GM18502 (cell line): ENCODE measurements at regions not wholly inside any gene's neighbourhood (a gene's known extent, or its start where the extent isn't known, plus 50 kb on each side); places are given as distances from the start of the nearest gene placed in this dataset.
"Not testable (repeated sequence)": the region's sequence is repeated elsewhere in the genome, so short reads cannot be mapped to it uniquely, and the experiment has no call there.

Experiments used
- ATAC-seq: cut with Tn5 transposase; IDR thresholded peaks from one replicate; pipeline ENCODE4 v1.9.1; 2021; ENCODE audit warnings: mild to moderate bottlenecking; ENCODE audit not compliant: unreplicated experiment, poor library complexity

DNA sequence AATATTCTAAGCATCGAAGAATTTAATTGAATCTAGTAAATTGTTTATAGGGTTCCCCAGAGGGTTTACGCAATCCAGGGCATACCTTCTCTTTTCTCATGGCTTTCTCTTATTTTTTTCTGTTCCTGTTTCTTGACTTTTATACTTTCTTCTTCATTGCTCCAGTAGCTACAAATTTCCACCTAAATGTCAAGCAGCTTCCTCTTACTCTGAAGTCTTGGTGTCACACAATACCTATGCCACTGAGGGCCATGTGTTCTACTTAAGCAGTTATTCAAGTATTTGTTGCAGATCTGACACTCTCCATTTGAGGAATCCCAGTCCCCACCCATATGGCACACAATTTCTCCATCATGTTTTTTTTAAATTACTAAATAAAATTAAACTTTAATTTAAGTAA is 343.1 kb upstream of the MBL2 start:
- ATAC-seq, result no peak

DNA sequence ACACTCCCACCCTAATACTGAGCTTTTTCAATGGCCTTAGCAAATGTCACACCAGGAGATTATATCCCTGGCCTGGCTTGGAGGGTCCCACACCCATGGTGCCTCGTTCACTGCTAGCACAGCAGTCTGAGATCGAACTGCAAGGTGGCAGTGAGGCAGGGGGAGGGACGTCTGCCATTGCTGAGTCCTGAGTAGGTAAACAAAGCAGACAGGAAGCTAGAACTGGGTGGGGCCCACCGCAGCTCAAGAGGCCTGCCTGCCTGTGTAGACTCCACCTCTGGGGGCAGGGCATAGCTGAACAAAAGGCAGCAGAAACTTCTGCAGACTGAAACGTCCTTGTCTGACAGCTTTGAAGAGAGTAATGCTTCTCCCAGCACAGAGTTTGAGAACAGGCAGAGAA is 338.9 kb upstream of the MBL2 start:
- peak; percentile 87 for ATAC-seq

DNA sequence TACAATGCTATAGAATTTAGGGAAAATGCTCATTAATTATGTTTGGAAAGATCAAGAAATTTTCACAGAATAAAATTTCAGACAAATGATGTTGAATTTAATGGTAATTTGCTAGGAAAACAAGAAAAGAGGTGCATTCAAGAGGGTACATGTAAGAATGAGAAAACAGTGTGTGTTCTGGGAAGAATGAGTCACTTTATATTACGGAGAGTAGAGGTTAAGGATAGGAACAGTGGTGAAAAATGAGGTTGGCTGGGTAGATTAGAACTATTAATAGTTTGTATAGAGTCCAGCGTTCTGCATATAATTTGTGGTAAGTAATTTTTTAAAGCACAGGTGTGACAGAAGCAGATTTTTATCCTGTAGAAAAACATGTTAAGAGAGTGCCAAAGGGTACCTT is 336.7 kb upstream of the MBL2 start:
- ATAC-seq, result no peak

DNA sequence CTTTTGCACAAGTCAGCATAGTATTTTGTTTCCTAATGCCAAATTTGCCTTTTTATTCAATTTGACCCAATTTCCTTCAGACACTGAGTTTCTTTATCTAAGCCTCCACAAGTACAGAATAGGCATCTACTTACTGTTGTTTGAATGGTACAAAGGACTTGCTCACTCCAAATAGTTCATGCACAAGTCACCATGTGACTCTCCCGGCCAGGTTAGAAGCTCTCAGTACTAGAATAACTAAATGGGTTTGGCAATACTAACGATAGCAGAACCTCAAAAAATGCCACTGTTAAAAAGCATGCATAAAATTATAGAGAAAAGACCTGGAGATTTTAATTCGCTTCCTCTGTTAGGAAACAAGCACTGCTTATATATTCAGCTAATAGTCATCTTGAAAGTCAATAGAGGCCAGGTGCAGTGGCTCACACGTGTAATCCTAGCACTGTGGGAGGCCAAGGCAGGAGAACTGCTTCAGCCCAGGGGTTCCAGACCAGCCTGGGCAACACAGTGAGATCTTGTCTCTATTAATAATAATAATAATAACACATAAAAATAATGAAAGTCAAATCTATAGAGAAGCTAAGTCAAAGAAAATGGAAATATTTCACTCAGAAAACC is 335.8 kb upstream of the MBL2 start:
- no peak for ATAC-seq

DNA sequence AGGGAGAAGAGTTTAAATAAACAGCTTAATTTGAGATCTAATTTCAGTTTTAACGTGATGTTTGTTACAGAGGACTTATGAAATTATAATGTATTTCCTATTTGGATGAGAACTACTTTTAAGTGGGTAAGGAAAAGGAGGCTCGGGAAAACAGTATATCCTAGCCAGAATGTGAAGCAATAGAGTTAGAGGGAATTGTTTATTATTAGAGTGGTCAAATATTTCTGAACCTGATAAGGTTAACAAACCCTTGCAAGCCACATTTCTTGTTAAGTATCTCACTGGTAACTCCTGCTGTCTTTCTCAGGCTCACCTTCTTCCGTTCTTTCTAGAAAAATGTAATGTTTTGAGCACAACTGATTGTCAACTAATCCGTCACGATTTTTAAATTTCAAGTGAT is 335.1 kb upstream of the MBL2 start:
- no peak for ATAC-seq

DNA sequence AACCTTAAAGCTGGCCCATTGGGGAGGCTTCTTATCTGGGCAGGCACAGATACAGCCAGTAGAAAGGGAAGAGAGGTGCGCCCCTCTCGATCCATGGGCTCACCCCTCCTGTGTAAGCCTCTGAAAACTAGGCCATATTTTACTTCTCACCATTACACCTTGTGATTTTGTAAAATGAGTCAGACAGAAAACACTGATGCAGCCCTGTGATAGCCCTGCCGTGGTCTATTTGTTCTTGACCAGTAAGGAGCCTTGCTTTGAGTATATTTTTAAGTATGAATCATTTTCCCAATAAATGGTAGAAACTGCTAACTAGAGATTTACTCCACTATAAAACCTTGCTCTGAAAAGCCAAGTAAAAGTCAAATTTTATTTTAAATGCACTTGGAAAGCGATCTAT is 329.8 kb upstream of the MBL2 start:
- ATAC-seq, result no peak

DNA sequence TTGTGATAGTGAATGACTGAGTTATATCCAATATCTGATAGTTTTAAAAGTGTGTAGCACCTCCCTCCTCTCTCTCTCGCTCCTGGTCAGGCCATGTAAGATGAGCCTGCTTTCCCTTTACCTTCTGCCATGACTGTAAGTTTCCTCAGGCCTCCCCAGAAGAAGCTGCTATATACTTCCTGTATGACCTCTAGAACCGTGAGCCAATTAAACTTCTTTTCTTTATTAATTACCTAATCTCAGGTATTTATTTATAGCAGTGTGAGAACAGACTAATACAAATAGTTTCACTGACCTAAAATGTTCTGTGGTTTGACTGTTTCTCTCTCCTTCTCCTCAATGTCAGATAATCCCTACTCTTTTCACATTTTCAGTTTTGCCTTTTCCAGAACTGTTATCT is 321.3 kb upstream of the MBL2 start:
- peak; percentile 57 for ATAC-seq

DNA sequence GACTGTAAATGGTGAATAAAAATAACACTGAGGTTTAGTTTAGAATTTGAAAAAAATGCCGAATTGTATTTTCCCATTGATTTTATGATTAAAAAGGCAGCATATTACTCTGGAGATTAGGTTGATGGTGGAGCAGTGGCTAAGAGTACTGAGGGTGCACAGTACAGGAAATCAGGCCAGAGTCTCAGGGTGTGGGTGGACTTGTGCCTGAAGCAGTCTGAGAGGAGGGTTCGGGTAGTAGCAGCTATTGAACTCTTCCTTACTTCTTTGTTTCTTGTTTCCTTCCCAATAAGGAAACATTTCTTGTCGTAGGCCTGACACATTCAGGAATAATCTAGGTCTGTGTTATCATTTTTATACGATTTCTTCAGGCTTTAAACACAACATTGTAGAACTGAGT is 319.0 kb upstream of the MBL2 start:
- ATAC-seq, result no peak

DNA sequence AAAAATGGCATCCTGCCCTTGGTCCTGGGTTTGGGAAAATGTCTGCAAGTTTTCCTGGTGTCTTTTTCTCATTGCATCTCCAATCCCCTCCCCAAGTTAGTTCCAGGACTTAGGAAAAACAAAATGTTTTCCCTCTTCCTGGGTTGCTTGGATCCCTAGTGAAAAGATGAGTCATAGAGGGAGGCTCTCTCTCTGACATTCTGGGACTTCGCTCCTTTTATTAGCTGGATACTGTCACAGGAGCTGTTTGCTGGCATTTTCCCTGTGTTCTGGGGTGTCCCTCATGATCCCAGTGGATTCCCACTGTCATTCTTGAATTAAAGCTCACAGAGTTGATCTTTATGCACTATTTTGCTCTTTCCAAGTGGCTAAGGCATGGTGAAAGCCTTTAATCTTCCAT is 316.4 kb upstream of the MBL2 start:
- no peak for ATAC-seq

DNA sequence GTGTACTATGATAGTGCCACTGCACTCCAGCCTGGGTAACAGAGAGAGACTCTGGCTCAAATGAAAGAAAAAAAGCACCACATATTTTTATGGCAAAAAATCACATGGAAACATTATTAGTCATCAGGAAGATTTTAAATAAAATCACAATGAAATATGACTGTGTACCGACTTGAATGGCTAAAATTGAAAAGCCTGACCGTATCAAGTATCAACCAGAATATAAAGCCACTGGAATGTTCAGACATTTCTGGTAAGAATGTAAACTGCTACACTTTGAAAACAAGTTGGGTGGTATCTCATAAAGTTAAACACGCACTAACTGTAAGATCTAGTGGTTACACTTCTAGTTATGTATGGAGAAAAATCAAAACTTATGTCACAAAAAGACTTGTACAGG is 306.7 kb upstream of the MBL2 start:
- no peak for ATAC-seq

DNA sequence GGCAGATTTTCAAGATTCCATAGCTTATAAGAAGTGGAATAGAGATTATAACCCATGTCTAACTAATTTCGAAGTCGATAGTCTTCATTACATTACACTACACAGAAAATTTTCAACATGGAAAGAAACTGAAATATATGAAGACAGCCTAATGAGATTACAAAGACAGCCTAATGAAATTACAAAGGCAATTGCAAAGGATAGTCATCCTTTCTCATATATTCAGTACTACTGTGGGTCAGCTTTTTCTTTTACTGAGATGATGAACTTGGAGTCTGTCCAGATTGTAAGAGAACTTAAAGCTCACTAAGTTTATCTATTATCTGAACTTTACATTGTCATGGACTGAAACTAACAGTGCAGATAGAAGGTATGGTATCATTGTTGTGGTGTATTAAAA is 304.4 kb upstream of the MBL2 start:
- ATAC-seq, result no peak

DNA sequence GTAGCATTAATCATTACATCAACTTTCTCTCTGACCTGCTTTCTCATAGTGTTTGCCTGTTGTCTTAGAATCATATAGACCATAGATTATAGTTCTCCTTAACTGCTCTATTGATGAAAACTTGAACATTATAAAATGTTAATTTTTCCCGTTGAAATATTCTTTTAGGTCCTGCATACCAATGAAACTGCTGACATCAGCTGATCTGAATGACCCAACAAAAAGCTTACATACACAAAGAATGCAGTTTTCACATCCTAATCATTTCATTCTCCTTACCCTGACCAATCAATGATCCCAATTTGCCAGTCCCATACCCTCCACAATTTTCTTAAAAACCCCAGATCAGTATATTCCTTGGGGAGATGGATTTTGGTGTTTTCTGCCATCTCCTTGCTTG is 302.9 kb upstream of the MBL2 start:
- ATAC-seq, result no peak

DNA sequence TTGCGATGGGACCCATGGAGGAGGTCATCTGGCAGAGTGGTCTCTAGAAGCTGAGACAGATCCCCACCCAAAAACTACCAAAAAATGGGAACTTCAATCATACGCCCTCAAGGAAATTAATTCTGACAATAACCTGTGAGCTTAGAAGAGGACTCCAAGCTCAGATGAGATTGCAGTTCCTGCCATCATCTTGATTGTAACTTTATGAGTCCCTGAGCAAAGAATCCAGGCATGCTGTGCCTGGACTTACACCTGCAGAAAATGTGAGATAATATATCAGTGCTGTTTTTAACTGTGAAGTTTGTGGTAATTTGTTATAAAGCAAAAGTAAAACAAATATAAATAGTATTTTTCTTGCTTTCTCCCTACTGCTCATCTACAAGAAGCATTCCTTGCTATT is 299.6 kb upstream of the MBL2 start:
- ATAC-seq, result no peak

DNA sequence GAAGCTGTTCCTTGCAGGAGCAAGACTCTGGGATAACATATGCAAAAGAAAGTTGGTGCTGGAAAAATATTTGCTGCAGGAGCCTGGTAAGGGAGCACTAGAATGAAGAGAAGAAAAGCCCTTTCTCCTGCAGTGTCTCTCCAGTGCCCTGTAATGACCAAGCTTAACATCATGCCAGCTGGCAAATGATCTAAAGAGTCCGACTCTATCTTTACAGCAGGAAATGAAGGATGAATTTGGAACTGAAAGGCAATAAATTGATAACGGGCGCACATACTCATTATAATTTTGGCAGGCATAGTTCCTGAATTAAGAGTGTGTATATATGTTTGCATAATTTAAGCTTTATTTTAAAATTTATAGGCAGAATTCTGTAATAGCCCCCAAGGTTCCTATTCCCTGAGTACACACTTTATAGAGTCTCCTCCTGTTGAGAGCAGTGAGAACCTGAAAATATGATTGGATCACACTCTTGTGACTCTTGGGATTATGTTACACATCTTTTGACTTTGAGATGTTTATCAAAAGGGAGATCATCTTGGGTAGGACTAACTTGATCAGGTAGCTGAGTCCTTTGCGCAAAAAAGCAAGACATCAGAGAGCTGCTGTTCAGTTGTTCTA is 299.0 kb upstream of the MBL2 start:
- no peak for ATAC-seq

DNA sequence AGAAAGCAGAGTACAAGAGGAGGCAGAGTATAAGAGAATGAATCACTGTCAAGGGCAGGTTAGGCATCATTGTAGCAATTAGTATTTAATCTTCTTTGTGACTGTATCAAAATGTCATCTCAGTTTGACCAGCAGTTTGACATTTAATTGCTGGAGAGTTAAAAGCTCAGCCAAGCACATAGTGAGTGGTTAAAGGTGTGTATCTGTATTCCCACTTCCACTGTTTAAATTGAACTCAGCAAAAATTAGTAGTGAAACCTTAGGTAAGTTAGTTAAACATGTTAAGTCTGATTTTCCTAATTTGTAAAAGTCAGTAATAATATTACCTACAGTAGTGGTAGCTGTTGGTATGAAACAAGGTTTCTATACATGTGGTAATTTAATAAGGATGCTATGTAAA is 296.4 kb upstream of the MBL2 start:
- no peak for ATAC-seq

DNA sequence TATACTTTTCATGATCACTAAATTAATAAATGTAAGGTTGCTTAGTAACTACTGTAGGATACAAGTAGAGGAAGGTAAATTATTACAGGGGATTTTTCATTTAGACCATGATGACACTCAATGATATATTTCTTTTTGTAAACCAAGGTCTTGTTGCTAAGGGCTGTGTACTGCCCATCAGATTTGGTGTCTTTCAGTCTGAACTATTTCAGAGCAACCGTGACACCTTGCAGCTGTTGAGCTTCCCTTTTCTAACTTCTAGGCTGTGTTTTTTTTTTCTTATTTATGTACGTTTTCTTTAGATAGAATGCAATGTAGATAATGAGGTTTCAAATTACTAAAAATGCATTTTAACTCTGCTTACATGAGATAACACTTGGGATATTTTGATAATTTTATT is 292.0 kb upstream of the MBL2 start:
- no peak for ATAC-seq

DNA sequence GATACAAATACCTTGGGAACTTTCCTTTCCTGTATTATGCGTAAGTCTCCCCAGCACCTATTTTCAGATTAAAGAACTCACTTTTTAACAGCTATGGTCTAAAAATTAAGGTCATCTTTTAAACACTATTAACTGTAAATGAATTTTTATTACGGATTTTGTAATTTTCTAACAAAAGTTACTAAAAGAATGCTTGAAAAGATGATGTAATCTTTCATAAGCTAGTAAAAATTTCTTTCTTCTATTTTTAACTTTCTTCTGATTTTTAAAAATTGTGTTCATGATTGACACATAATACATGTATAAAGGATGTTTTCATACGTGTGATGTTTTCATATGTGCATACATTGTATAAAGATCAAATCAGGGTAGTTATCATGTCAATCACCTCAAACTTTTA is 291.2 kb upstream of the MBL2 start:
- no peak for ATAC-seq

DNA sequence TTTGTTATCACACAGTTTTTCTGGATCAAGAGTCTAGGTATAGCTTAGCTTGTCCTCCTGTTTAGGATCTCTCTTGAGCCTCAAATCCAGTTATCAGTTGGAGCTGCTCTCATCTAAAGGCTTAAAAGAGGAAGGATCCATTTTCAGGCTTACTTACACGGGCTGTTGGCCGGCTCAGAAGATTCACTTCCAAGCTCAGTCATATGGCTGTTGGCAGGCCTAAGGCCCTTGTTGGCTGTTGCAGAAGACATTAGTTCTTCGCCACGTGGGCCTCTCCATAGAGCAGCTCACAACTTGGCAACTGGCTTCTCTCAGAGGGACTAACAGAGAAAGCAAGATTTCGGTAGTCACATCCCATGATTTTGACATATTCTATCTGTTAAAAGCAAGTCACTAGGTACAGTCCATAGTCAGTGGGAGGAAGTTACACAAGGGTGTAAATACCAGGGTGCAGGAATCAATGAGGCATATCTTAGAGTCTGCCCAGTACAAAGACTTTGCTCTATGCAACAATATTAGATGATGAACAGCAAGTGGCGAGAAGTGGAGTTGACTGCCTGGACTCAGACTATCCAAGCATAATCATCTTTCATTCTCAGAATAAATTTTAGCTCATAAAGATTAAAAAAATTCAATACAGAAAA is 280.1 kb upstream of the MBL2 start:
- no peak for ATAC-seq

DNA sequence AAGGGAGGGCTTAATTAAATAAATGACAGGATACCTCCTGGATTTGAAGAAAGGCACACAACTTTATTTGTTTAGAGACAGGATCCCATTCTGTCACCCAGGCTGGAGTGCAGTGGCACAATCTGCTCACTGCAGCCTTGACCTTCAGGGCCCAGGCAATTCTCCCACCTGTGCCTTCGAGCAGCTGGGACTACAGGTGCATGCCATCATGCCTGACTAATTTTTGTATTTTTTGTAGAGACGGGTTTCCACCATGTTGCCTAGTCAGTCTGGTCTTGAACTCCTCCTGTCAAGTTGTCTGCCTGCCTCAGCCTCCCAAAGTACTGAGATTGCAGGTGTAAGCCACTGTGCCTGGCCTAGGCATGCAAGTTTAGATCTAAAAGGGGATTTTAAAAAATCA is 272.7 kb upstream of the MBL2 start:
- no peak for ATAC-seq

DNA sequence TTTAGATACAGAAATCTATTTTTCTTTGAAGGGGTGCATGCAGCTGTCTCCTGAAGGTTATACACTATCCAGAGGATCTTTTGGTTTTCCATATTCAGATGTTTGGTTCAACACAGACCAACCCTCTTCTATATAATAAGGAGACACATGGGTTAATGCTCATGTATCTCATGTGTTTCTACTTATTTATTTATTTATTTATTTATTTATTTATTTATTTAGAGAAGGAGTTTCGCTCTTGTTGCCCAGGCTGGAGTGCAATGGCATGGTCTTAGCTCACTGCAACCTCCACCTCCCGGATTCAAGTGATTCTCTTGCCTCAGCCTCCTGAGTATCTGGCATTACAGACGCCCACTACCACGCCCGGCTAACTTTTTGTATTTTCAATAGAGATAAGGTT is 263.2 kb upstream of the MBL2 start:
- ATAC-seq, result not testable (repeated sequence)

DNA sequence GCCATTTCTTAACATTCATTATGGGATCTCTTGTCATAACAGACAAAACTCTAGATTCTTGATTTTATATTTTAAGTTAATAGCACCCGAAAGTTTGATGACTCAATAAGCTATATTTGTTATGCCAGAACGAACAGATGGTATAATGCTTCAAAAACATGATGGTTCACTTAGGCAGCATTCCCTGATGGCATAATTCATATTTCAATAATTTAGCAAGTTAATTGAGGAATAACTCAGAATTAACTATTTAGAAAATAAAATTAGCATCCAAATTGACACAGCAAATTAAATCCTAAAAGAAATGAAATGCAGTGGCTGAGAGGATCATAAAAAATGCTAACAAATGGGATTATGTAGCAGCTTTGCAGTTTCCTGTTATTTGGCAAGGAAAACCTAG is 260.8 kb upstream of the MBL2 start:
- ATAC-seq, result no peak
